Glomerular endothelial cell (primary cell): ENCODE measurements at regions not wholly inside any gene's neighbourhood (a gene's known extent, or its start where the extent isn't known, plus 50 kb on each side); places are given as distances from the start of the nearest gene placed in this dataset.
"Not testable (repeated sequence)": the region's sequence is repeated elsewhere in the genome, so short reads cannot be mapped to it uniquely, and the experiment has no call there.

Source experiments
- DNase-seq: peaks from one replicate; pipeline ENCODE4 v3.0.0-alpha.2; 2011; ENCODE audit warnings: low read depth, low spot score; ENCODE audit errors: extremely low read depth

GRCh38 chr5:125683669-125684068 lies 739.5 kb upstream of the GRAMD2B start:
- DNase-seq: no peak

- DNase-seq: no peak
Measured at GRCh38 chr5:125685771-125686170, 737.4 kb upstream of the GRAMD2B start.

GRCh38 chr5:125691738-125692530 lies 731.3 kb upstream of the GRAMD2B start:
- DNase-seq: not testable (repeated sequence)

- no peak for DNase-seq
Measured at GRCh38 chr5:125695996-125696655, 727.1 kb upstream of the GRAMD2B start.

GRCh38 chr5:125696762-125697161 lies 726.4 kb upstream of the GRAMD2B start:
- DNase-seq: no peak

- no peak for DNase-seq
Measured at GRCh38 chr5:125698420-125698819, 724.8 kb upstream of the GRAMD2B start.

GRCh38 chr5:125699860-125700259 lies 723.3 kb upstream of the GRAMD2B start:
- no peak for DNase-seq

- no peak for DNase-seq
Measured at GRCh38 chr5:125700380-125700861, 722.8 kb upstream of the GRAMD2B start.

- DNase-seq: no peak
Measured at GRCh38 chr5:125703616-125704015, 719.6 kb upstream of the GRAMD2B start.

- no peak for DNase-seq
Measured at GRCh38 chr5:125704888-125705287, 718.3 kb upstream of the GRAMD2B start.

- DNase-seq: no peak
Measured at GRCh38 chr5:125708583-125708982, 714.6 kb upstream of the GRAMD2B start.

GRCh38 chr5:125710745-125711144 lies 712.5 kb upstream of the GRAMD2B start:
- no peak for DNase-seq

GRCh38 chr5:125712397-125712796 lies 710.8 kb upstream of the GRAMD2B start:
- DNase-seq: no peak

GRCh38 chr5:125713109-125713805 lies 710.0 kb upstream of the GRAMD2B start:
- DNase-seq: no peak

- no peak for DNase-seq
Measured at GRCh38 chr5:125715216-125715615, 708.0 kb upstream of the GRAMD2B start.

- DNase-seq: no peak
Measured at GRCh38 chr5:125717209-125717608, 706.0 kb upstream of the GRAMD2B start.

- no peak for DNase-seq
Measured at GRCh38 chr5:125719681-125720347, 703.4 kb upstream of the GRAMD2B start.

- no peak for DNase-seq
Measured at GRCh38 chr5:125720348-125720685, 702.9 kb upstream of the GRAMD2B start.

GRCh38 chr5:125720721-125721120 lies 702.5 kb upstream of the GRAMD2B start:
- DNase-seq: no peak

- DNase-seq: no peak
Measured at GRCh38 chr5:125722550-125722949, 700.7 kb upstream of the GRAMD2B start.

GRCh38 chr5:125725691-125726090 lies 697.5 kb upstream of the GRAMD2B start:
- DNase-seq: no peak
